ENCODE measurements at regions not wholly inside any gene's neighbourhood (a gene's known extent, or its start where the extent isn't known, plus 50 kb on each side); places are given as distances from the start of the nearest gene placed in this dataset.

- no peak for DNase-seq
Observed at GRCh38 chr15:52858782-52859176, 68.6 kb upstream of the ONECUT1 start.

GRCh38 chr15:52857937-52858781, 68.0 kb upstream of the ONECUT1 start:
- DNase-seq, result no peak

- DNase-seq, result no peak
Observed at GRCh38 chr15:52857471-52857870, 67.3 kb upstream of the ONECUT1 start.

- DNase-seq, result no peak
Observed at GRCh38 chr15:52856286-52856685, 66.2 kb upstream of the ONECUT1 start.

GRCh38 chr15:52855157-52855556, 65.0 kb upstream of the ONECUT1 start:
- DNase-seq, result no peak

- no peak for DNase-seq
Observed at GRCh38 chr15:52844823-52845222, 54.7 kb upstream of the ONECUT1 start.
